NCI-H460 (cell line): ENCODE measurements at regions not wholly inside any gene's neighbourhood (a gene's known extent, or its start where the extent isn't known, plus 50 kb on each side); places are given as distances from the start of the nearest gene placed in this dataset.

ENCODE experiments used
- DNase-seq: peaks from one replicate; pipeline ENCODE4 v3.0.0-alpha.2; 2016; ENCODE audit warnings: low read depth; ENCODE audit errors: extremely low read depth

DNA sequence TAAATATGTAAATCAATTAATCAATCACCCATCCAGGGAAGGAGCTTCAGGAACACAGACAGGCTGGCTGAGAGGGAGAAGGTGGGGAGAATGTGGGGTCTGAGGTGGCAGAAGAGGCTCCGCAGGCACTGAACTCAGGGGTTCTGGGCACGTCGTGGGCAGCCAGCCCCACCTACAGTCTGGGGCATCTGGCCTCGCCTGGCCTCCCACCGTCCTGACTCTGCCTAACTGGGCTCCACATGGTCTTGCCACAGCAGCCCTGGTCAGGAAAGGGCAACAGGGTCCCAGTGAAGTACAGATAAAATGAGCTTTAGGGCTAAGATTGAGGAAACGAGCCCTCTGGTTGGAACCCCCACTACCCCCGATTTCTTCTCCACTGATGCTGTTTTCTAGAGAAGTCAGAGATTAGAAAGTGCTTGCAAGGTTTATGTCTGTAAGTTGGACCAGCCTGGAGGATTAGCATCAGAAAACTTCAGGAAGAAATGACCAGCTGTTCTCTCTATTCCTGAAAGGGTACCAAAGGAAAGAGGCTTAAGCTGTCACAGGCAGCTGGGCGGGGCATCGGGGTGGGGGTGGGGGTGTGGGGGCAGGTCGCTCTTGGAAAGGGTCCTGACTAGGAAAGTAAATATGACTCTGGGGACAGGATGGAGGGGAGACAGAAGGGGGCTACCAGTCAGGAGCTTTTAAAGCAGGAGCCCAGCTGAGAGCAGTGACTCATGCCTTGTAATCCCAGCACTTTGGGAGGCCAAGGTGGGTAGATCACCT lies 261.7 kb downstream of the BUD13 start:
- DNase-seq, result no peak

DNA sequence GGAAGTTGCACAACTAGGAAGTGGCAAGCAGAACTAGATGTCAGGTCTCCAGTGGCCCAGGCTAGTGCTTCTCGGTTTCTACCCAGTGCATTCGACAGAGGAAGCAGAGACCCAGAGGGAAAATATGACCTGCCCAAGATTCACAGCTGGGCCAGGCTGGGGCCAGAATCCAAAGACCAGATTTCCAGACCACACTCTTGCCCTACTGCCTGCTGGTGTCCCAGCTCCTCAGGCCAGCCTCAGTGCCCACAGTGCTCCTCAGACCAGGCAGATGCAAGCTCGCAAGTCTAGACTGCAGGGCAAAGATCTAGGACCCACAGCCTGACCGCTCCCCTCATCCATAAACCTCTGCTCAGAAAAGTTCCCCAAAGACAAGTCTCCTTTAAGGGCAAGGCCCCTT lies 262.6 kb downstream of the BUD13 start:
- DNase-seq, result no peak

DNA sequence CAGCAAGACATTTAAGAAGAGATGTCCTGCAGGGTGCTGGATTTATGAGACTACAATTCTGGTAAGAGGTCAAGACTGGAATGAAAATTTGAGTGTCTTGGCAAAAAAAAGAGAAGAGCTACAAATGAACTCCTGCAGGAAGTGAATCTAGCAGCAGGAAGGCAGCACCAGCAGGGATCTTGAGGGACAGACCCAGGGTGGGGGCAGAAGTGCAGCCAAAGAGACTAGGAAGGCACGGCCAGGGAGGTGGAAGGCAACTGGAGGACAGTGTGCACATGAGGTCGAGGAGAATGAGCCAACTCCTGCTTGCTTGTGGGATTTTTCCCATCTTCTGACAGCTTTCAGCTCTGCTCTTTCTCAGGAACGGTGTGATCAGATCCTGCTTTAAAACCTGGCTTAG lies 263.2 kb downstream of the BUD13 start:
- DNase-seq, result no peak

DNA sequence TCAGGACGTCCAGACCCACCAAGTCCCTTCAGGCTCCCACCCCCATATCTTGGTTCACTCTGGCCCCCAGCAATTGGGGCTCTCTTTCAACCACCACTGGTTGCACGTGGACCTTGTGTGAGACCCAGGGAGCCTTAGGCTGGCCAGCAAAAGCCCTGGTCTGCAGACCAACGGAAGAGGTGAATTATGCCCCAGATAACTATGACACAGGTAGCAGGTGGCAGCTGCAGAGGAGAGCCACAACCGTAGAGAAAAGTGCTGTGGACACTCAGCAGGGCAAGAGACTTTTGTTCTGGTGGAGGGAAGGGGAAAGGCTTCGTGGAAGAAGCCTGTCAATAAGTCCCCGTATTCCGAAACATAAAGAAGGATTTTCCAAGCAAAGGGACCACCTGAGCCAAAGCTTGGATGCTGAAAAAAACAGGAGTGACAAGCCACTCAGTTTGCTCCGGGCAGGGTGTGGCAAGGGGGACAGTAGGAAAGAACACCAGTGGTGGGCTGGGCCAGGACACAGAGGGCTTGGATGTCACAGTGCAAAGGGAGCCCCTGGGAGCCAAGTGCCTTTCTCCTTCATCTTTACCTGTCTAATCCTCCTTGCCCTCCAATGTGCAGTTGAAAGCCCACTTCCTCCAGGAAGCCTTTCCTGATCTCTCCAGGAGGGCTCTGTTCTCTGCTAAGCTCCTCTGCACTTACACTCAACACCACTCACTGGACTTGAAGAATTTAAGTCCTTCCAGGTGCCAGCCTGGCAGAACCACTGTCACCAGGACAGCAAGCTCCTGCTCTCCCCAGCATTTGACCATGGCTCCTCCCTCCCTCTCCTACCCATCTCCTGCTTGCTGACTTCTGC lies 264.7 kb downstream of the BUD13 start:
- DNase-seq, result no peak

DNA sequence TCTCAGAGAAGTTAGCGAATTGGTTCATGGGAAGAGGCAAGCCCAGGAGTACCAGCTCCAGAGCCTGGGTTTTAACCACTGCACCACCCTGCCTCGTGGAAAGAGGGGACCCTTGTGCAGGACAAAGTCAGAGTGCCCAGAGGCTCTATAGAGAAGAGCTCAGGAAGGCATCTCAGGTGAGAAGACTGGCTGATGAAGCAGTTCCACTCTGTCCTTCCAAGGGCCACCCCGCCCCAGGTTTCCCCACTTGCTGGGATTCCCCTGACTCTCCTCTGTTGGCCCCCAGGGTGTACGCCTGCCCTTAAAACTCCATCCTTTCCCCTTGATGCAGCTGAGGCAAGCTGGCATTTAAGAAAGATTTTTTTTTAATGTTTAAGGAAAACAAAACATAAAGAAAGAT lies 265.8 kb downstream of the BUD13 start:
- no peak for DNase-seq

DNA sequence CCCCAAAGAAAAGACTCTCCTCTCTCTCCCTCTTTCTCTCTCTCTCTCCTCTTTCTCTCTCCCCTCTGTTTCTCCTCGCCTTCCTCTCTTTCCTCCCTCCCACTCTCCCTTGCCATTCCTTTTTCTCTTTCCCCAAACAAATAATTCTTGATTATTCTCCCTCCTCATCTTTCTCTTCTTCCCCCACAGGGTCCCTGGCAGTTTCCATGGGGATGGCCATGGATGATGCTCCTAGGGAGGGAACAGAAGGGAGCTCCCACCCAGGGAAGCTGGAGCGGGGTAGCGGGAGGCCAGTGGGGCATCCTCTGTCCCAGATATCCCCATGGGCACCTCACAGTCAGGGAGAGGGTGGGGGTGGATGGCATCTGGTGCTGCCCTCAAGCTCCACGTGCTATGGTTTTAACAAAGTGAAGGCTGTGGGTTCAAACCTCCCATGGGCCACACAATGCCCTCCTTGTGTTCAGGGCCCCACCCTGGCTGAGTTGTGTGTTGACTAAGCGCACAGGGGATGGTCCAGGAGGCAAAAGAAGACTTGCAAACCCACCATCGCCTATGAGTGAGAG lies 266.4 kb downstream of the BUD13 start:
- no peak for DNase-seq

DNA sequence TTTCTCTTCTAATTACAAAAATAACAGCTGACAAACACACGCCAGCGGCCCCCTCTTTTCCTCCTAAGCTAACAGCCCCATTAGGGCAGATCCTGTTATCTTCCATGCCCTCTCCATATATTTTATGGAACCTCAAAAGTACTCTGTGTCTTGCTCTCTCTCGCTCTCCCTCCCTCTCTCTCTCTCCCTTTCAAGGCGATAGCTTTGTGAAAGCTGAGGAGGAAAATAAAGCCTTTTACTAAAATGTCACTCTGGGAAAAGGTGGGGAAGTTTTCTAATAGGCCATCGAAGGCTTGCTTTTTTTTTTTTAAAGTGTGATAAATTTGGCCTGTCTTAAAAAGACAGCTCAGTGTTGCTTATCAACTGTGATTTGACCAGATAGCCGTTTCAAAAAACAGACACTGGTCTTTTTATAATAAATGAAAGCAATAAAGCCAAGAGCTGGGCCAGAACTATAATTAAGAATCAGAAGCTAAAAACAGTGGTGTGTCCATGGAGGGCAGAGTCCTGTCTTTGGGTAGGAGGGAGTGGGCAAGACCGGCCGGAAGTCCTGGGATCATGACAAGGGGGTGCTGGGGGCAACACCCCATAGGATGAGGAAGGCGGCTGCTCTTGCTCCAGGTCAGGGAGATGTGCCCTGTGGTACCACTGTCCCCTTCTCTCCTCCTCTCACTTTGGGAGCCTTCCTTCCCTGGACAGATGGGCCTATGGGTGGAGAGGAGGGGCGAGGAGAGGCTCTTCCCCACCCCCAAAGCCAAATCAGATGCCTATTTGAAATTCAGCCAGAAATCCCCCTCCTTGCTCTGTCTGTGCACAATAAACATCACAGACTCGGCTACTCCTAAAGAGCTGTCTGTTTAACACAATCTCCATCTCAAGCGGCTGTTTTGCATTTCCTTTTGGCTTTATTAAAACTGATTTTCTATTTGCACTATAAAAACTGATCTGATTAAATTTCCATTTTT lies 267.2 kb downstream of the BUD13 start:
- no peak for DNase-seq

DNA sequence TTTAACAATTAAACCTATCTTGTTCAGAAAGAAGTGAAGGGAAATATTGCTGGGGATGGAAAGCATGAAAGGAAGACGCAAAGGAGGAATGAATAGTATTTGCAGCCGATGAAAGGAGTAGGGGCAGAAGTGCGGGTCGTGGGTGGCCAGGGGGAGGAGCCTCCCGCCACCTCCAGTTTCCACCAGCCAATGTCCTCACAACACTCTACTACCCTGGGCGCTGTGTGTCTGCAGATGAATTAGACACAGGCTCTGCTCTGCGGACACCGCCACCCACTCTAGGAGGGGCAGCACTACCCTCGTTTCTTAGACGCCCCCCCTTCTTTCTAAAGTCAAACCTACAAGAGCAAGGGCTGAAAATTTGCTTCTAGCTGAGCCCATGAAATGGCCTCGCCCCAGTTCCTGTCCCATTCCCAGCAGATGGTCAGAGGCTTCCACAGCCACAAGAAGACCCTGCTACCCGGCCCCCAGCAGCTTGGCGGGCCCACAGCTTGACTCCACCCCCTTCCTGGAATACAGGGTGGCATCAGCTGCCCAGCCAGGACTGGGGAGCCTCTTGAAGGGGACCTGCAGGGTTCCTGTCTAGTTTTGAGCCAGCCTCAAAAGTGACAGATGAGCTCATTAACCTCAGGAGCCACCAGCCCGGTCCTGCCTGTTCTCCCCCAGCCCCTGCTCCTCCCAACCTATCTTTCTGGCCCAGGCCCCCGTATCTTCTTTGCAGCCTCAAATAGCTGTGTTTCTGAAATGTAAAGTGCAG lies 268.1 kb downstream of the BUD13 start:
- DNase-seq, result no peak

DNA sequence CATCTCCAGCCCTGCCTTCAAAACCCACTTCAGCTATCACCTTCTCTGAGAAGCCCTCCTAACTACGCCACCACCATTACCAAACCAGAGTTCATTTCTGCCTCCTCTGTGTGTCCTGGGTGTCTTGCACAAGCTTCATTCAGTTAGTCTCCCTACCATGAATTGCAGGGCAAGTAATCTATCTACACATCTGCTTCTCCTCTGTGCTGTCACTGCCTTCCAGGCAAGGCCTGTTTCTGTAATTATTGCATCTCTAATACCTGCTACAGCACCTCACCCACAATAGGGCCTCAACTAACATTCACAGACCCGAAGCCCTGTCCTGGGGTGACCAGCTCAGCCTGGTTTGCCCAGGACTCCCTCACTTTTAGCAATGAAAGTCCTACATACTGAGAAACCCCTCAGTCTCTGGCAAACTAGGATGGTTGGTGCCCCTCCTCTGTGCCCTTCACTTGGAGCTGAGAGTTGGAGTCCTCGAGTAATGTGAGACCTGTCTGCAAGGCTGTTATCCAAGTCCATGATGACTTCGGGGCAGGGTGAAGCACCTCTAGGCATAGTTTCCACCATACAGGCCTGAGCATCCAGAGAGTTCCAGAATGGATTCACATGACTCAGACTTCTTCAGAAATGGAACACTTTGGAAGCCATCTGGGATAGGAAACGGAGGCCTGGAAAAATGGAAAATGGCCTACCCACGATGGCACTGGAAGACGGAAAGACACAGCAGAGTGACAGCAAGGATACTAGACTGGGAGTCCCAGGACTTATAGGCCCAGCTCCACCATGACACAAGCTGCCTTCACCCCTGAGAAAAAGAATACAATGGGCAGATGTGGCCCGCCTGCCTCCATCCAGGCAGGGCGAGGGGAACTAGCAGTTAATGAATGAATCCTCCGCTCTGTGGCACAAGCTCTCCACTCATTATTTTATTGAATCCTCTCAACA lies 269.3 kb downstream of the BUD13 start:
- DNase-seq, result no peak

DNA sequence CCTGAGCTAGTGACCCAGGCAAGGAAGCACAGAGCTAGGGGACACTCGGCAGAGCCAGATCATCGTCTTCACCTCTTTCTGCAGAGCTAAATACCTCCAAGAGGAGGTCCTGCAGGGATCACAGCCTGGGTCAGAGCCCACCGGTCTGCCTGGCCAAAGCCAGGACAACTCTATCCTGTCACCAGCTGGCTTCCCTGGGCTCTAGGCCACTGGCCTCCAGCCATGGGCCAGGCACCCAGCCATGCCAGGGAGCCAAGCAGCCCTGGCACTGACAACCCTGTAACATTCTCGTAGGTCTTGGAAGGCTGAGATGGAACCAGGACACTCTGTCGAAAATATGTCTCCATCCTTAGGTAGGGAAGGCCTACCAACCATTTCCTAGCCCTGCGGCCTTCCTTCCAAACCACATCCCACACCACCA lies 270.1 kb downstream of the BUD13 start:
- DNase-seq, result no peak

DNA sequence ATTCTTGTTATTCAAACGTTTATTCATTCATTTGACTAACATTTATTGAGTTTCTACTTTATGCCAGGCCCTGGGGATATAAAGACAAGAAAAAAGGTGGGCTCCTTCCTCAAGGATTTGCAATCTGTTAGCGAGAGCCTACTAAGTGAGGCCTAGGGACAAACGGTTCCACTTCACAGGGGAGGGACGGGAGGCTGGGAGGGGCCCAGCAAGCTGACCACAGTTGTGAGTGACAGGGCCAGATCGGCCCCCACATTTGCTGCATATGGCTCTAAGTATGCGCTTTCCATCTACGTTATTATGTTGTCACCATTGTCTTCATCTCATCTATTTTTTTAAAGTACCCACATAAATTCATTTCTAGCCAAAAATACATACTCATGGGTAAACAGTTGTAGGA lies 271.1 kb downstream of the BUD13 start:
- no peak for DNase-seq

DNA sequence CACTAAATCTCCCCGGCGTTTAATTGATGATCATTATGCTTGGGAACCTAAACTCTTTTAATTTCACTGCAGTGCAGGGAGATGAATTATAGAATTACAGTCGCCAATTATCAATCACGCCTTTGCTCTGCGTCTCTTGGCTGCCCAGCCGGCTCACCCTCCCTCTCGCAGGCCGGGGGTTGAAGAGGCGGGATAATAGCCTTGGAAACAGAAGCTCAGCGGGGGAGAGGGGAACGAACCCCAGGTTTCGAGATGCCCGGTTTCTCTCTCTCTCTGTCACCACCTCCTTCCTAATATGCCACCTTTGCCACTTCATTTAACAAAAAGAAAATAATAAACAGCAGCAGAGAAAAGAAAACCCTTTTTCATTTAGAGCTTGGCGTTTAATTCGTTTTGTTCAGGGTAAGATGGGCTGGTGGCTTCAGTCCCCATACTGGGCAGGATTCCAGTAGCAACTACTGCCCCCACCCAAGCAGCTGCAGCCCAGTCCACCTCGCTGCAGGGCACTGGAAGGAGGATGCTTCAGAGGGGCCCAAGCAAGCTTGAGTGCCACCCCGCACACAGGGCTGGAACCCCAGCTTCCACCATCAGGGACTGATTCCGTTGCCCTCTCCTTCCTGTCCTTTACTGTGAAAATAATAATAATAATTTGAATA lies 271.7 kb downstream of the BUD13 start:
- no peak for DNase-seq

DNA sequence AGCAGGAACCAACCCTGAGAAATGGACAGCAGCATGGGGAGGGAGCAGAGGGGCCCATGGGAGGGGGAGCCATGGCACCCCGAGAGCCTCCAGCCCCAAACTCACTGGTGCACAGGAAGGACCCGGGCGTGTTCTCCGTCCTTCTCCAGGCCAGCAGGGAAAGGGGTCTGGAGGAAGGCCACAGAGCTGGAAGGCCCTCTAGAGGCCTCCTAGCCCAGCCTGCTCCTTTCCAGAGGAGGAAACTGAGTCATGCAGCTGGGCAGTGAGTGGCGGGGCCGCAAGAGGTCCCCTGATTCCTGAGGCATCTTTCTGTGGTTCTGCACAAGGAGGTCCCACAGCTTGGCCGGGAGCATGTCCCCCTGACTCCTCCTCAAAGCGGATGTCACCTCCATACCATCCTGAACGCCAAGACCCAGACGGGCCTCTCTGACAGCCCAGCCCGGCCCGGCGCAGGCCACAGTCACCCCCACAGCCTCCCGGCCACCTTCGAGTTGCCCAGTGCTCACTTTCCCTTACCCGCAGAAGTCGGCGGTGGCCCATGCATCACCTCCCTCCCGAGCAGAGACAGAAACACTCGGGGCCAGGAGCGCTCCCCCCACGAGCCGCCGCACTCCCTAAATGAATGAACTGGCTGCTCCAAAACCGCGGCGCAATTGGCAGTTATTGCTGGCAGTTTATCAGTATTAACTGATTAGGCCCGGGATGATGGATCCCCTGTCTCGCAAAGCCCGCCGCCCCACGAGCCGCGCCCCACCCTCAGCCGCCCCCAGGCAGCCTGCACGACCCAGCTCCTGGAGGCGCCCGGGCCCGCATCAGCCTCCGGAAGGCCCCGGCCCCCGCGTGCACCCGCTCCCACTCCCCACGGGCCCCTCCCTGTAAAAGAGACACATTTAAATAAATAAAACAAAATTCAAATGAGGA lies 272.5 kb downstream of the BUD13 start:
- no peak for DNase-seq

DNA sequence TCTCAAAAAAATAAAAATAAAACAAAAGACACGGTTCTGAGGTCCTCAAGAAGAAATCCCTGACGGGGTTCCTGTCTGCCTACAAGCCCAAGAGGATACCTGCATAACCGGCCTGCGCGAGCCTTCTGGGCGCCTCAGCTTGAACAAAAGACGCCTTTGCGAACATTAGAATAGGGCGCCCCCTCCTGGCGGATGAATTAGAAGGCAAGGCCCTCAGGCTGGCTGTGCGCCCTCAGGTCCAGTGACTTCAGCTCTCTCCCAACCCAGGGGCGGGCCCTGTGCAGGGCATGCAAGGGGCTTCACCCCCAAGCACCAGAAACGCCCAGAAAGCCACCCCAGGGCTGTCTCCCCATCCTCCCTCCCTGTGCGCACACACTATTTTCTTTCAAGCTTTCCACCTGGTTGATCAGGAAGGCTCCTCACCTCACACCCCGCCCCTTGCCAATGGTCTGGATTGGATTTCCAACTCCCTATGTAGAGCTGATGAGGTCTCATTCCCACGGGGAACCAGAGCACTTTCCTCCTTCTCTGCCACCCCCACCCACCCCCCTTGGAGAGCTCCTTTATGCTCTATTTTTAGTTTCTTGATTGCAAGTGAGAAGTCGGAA lies 273.3 kb downstream of the BUD13 start:
- peak; percentile 51 for DNase-seq

DNA sequence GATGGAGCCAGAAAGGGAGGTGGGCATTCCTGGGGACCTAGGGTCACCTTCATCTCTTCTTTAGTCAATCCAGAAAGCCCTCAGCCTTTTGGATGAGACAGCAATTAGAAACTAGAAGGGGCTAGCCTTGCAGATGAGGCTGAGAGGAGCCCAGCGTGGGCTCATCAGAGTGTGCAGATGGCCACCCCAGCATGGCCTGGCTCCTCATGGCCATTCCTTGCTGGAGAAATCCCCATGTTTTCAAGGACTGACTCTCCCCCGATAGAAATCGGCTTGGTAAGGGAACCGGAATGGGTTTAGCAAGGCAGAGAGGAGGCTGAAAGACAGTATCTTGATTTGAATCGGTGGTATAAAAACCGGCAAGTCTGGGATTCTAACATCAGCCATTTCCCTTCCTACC lies 274.6 kb downstream of the BUD13 start:
- no peak for DNase-seq

DNA sequence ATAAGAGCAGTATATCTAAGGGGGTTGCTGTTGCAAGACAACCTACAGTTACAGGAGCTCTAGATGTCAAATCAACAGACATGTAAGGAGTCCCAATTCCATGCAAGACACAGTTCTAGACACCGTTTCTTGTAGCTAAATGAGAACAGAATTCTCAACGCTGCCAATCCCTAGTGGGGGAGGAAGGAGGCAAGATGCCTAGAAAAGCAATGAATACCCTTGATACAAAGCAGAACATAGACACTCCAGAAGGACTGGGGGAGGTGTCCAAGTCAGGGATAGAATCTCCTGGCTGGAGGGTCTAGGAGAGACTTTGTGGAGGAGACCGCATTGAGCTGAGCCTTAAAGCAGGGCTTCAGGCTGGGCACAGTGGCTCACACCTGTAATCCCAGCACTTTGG lies 280.2 kb downstream of the BUD13 start:
- no peak for DNase-seq
